ENCODE measurements at regions not wholly inside any gene's neighbourhood (a gene's known extent, or its start where the extent isn't known, plus 50 kb on each side); places are given as distances from the start of the nearest gene placed in this dataset.
"Not testable (repeated sequence)": the region's sequence is repeated elsewhere in the genome, so short reads cannot be mapped to it uniquely, and the experiment has no call there.

DNA sequence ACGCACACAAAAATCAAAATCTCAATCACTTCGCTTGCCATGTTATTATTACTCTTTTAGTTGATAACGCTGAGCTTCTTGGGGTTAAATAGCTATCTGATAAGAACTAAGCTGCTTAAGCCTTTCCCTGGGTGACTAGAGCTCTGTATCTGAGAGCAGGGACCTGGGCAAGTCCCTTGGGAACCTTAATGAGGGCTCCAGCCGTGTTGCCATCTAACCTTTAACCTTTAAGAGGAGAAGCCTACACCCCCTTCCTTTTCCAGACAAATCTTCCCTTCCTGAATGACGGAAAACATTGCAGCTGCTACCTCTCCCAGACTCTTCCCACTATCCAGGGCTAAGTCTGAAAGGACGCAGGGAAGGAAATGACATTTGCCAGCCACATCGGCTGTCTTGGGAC lies 216.5 kb upstream of the RAI14 start:
- Histone ChIP-seq H3K27me3 (ENCODE audit: control insufficient read depth, insufficient read depth, low read length, poor library complexity, severe bottlenecking) (no peaks in the 10 kb centered on the region), H3K27ac (ENCODE audit: low read depth, low read length) (no peak overlapping the region), H3K36me3 (ENCODE audit: control insufficient read depth, insufficient read depth, low read length) (no peaks in the 10 kb centered on the region), H3K4me3 (ENCODE audit: low read length) (no peak overlapping the region), H3K9ac (ENCODE audit: extremely low read depth, low read length, poor library complexity, severe bottlenecking) (peak overlapping the region; percentile 29), H3K9me3 (ENCODE audit: control insufficient read depth, low read length) (peaks cover 42% of the 10 kb centered on the region), H3K4me1 (ENCODE audit: control insufficient read depth, insufficient read depth, low read length) (peaks cover 3% of the 10 kb centered on the region)
- H3K9me3 Mint-ChIP-seq: peaks cover 57% of the 10 kb centered on the region
- 74 to 96% methylated on average over 4 to 7 of the region's 7 CpGs for WGBS, 2 experiments (ENCODE audit: insufficient coverage in 1 of 2, insufficient read length in 1 of 2)
- peaks cover 15% of the 10 kb centered on the region for H3K4me1 Mint-ChIP-seq
- H3K27ac Mint-ChIP-seq: peak overlapping the region; percentile 84
- TF ChIP-seq, protein P1, sequence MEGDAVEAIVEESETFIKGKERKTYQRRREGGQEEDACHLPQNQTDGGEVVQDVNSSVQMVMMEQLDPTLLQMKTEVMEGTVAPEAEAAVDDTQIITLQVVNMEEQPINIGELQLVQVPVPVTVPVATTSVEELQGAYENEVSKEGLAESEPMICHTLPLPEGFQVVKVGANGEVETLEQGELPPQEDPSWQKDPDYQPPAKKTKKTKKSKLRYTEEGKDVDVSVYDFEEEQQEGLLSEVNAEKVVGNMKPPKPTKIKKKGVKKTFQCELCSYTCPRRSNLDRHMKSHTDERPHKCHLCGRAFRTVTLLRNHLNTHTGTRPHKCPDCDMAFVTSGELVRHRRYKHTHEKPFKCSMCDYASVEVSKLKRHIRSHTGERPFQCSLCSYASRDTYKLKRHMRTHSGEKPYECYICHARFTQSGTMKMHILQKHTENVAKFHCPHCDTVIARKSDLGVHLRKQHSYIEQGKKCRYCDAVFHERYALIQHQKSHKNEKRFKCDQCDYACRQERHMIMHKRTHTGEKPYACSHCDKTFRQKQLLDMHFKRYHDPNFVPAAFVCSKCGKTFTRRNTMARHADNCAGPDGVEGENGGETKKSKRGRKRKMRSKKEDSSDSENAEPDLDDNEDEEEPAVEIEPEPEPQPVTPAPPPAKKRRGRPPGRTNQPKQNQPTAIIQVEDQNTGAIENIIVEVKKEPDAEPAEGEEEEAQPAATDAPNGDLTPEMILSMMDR (conservative IDR thresholded peaks at IDR 0.05): no peak
- DNase-seq: no peak
- peaks cover 4% of the 10 kb centered on the region for H3K36me3 Mint-ChIP-seq (ENCODE audit: low read depth)
- no peak overlapping the region for H3K4me3 Mint-ChIP-seq
- no peaks in the 10 kb centered on the region for H3K27me3 Mint-ChIP-seq (ENCODE audit: insufficient read depth)

DNA sequence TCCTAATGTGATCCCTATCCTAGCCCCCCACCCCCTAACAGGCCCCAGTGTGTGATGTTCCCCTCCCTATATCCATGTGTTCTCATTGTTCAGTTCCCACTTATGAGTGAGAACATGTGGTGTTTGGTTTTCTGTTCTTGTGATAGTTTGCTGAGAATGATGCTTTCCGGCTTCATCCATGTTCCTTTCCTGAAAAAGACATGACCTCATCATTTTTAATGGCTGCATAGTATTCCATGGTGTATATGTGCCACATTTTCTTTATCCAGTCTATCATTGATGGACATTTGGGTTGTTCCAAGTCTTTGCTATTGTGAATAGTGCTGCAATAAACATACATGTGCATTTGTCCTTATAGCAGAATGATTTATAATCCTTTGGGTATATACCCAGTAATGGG lies 214.4 kb upstream of the RAI14 start:
- not testable (repeated sequence) for H3K27me3 ChIP-seq (ENCODE audit: control insufficient read depth, insufficient read depth, low read length, poor library complexity, severe bottlenecking); H3K36me3 ChIP-seq (ENCODE audit: control insufficient read depth, insufficient read depth, low read length); H3K4me3 ChIP-seq (ENCODE audit: low read length); H3K36me3 Mint-ChIP-seq (ENCODE audit: low read depth); H3K27ac ChIP-seq (ENCODE audit: low read depth, low read length); H3K27me3 Mint-ChIP-seq (ENCODE audit: insufficient read depth); DNase-seq; H3K4me3 Mint-ChIP-seq; H3K9ac ChIP-seq (ENCODE audit: extremely low read depth, low read length, poor library complexity, severe bottlenecking); H3K27ac Mint-ChIP-seq; H3K4me1 ChIP-seq (ENCODE audit: control insufficient read depth, insufficient read depth, low read length)
- H3K9me3 Mint-ChIP-seq: peaks cover 42% of the 10 kb centered on the region
- peaks cover 15% of the 10 kb centered on the region for H3K4me1 Mint-ChIP-seq
- peaks cover 21% of the 10 kb centered on the region for H3K9me3 ChIP-seq (ENCODE audit: control insufficient read depth, low read length)
- 85 to 100% methylated on average over 1 of the region's 1 CpG for WGBS, 2 experiments (ENCODE audit: insufficient coverage in 1 of 2, insufficient read length in 1 of 2)

GRCh38 chr5:34447424-34447823 lies 208.7 kb upstream of the RAI14 start:
- DNase-seq: no peak
- Mint-ChIP-seq H3K4me3 (no peak overlapping the region), H3K36me3 (ENCODE audit: low read depth) (no peaks in the 10 kb centered on the region), H3K27ac (no peak overlapping the region), H3K9me3 (peaks cover 6% of the 10 kb centered on the region), H3K27me3 (ENCODE audit: insufficient read depth) (no peaks in the 10 kb centered on the region), H3K4me1 (peaks cover 11% of the 10 kb centered on the region)
- no peaks in the 10 kb centered on the region for H3K4me1 ChIP-seq (ENCODE audit: control insufficient read depth, insufficient read depth, low read length)
- H3K9ac ChIP-seq (ENCODE audit: extremely low read depth, low read length, poor library complexity, severe bottlenecking): no peak overlapping the region
- H3K27ac ChIP-seq (ENCODE audit: low read depth, low read length): no peak overlapping the region
- TF ChIP-seq, protein P1 (conservative IDR thresholded peaks at IDR 0.05): no peak
- H3K9me3 ChIP-seq (ENCODE audit: control insufficient read depth, low read length): no peaks in the 10 kb centered on the region
- no peak overlapping the region for H3K4me3 ChIP-seq (ENCODE audit: low read length)
- 57 to 72% methylated on average over 2 to 3 of the region's 3 CpGs for WGBS, 2 experiments (ENCODE audit: insufficient coverage in 1 of 2, insufficient read length in 1 of 2)
- no peaks in the 10 kb centered on the region for H3K27me3 ChIP-seq (ENCODE audit: control insufficient read depth, insufficient read depth, low read length, poor library complexity, severe bottlenecking)
- H3K36me3 ChIP-seq (ENCODE audit: control insufficient read depth, insufficient read depth, low read length): no peaks in the 10 kb centered on the region

DNA sequence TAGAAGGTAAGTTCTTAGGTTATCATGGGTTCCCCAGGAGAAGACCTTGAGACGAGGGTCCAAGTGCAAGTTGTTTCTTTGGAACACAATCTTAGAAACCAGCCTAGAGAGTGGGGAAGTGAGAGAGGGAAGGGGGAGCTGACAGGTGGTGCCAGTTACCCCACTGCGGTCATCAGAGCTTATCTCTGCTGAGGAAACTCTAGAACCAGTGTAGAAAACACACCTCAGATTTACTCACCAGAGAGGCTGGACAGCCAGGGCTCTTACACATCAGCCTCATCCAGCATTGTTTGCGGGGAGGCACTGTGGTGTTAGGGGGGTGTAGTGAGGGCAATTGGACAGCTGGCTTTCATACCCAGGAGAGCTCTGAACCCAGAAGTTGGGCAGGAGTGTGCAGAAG lies 206.5 kb upstream of the RAI14 start:
- Histone ChIP-seq H3K27me3 (ENCODE audit: control insufficient read depth, insufficient read depth, low read length, poor library complexity, severe bottlenecking) (no peaks in the 10 kb centered on the region), H3K9ac (ENCODE audit: extremely low read depth, low read length, poor library complexity, severe bottlenecking) (no peak overlapping the region), H3K36me3 (ENCODE audit: control insufficient read depth, insufficient read depth, low read length) (no peaks in the 10 kb centered on the region), H3K27ac (ENCODE audit: low read depth, low read length) (no peak overlapping the region), H3K4me1 (ENCODE audit: control insufficient read depth, insufficient read depth, low read length) (no peaks in the 10 kb centered on the region), H3K9me3 (ENCODE audit: control insufficient read depth, low read length) (no peaks in the 10 kb centered on the region), H3K4me3 (ENCODE audit: low read length) (no peak overlapping the region)
- Mint-ChIP-seq H3K4me3 (no peak overlapping the region), H3K9me3 (peaks cover 2% of the 10 kb centered on the region), H3K4me1 (peaks cover 11% of the 10 kb centered on the region), H3K27ac (no peak overlapping the region), H3K27me3 (ENCODE audit: insufficient read depth) (no peaks in the 10 kb centered on the region), H3K36me3 (ENCODE audit: low read depth) (no peaks in the 10 kb centered on the region)
- WGBS, 2 experiments (ENCODE audit: insufficient coverage in 1 of 2, insufficient read length in 1 of 2): 79% methylated on average over 3 of the region's 3 CpGs; no CpG with 5 or more reads in 1 of the 2 experiments
- TF ChIP-seq, protein P1 (conservative IDR thresholded peaks at IDR 0.05): no peak
- DNase-seq: no peak

Measured in endodermal cell (in vitro differentiated cells).